Activated gamma-delta T cell treated with Interleukin-2 at 50 U/mL for 16 hours (primary cell): ENCODE measurements at regions not wholly inside any gene's neighbourhood (a gene's known extent, or its start where the extent isn't known, plus 50 kb on each side); places are given as distances from the start of the nearest gene placed in this dataset.

Source experiments
- DNase-seq: peaks from one replicate; pipeline ENCODE4 v3.0.0-alpha.2; 2020

- no peak for DNase-seq
These were observed 486.0 kb downstream of the MAFB start for GRCh38 chr20:40203032-40203431.

- DNase-seq = no peak
These were observed 491.3 kb downstream of the MAFB start for GRCh38 chr20:40197691-40198090.

DNA sequence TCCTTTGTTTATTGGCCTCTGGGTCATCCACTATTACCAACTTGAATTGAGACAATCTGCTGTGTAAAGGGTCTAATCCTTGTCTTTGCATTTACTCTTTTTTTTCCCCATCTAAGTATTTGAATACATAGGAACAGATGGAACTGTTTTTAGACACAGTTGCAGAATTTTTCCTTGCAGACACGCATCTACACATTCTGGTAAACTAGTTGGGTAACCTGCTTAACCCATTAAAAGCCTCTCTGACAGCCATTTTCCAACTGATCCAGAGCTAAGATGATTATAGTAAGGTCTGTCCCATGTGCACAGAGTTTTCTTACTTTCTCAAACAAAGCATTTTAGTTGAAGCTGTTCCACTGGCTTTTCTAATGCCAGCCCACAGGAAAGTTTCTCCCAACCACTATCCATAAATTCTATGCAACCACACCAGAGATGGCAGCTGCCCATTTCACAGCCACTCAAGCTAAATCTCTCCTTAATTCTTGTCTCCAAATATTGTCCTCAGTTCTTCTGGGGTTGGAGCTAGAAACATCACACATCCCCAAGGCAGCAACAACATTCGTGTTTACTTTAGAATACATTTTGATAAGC is 492.1 kb downstream of the MAFB start:
- DNase-seq = no peak

DNA sequence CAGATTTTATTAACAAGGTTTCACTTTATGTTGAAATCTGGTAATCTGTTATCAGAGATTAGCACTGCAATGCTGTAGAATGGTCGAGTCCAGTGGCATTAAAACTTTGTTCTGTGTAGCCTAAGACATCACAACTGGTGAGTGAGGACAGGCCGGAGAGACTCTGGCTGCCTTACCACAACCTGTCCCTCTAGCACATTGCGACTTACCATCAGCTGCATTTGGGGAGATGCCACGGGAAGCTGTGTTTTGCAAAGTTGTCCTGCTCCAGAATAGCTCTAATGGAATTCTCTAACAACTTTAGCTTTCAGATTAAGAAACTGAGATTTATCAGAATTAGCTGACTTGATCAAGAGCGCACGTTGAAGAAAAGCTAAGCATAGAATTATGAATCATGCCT is 493.3 kb downstream of the MAFB start:
- DNase-seq = no peak

DNA sequence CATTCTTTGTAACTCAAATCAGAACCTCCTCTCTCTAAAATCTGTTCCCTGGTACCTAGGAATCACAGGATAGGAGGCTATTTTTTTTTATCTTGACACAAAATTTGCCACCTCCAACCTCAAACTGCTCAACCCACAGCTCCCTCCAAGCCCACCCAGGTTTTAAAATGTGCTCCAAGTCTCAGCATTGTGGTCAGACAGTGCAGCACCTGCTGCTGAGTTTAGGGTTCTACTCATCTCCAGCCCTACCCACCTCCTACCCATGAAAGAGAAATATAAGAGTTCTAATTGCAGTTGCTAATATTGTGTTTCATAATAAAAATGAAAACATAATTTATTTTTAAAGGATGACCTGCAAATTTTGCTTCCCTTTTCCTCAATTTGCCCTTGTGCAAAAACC is 496.5 kb downstream of the MAFB start:
- DNase-seq = no peak

DNA sequence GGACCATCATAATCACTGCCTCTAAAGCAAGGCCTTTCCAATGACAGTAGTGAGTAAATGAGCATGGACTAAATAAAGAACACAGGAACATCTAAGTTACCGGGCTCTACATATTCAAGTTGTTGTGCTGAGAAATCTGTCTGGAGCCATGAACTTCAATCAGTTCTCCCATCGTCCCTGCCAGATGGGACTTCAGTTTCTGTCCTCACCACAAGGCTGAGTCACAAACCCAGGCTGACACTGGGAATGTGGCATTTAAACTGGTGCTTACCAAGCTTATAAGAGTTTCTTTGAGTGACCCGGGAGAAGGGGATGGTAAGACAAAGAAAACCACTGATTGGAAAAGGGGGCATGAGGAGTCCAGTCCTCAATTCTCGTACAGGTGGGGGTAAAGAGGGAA is 497.0 kb downstream of the MAFB start:
- DNase-seq = no peak

GRCh38 chr20:40191573-40191972 is 497.5 kb downstream of the MAFB start:
- no peak for DNase-seq

DNA sequence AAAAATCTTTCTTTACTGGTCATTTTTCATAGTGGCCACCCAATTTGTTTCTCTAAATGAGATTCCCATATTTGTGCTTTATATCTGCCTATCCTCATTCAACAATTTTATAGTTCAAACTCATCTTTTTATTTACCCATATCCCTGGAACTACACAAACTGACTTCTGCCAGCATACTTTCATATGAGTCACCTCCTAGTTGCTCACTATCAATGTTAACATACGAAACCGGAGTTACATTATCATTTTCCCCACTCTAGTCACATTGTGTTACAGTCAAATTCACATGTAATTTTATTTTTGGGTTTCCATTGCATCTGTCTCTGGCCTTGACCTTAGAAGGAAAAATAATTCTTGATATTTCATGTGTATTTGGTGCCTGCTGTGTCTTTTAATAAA is 499.4 kb downstream of the MAFB start:
- DNase-seq = no peak

GRCh38 chr20:40188319-40188718 is 500.7 kb downstream of the MAFB start:
- no peak for DNase-seq

DNA sequence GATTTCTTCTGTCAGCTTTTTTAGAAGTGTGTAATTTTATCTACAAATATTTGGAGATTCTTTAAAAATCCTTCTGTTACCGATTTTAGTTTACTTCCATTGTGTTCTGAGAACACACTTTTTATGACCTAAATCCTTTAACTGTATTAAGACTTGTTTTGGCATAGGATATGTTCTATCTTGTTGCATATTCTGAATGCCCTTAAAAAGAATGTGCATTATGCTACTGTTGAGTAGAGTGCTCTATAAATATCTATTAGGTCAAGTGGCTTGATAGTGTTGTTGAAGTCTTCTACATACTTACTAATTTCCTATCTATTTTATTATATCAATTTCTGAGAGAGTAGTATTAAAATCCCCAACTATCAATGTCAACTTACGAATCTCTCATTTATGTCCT is 502.2 kb downstream of the MAFB start:
- DNase-seq = no peak

GRCh38 chr20:40181676-40182075 is 507.4 kb downstream of the MAFB start:
- DNase-seq = no peak

GRCh38 chr20:40176098-40176841 is 512.8 kb downstream of the MAFB start:
- DNase-seq = no peak

DNA sequence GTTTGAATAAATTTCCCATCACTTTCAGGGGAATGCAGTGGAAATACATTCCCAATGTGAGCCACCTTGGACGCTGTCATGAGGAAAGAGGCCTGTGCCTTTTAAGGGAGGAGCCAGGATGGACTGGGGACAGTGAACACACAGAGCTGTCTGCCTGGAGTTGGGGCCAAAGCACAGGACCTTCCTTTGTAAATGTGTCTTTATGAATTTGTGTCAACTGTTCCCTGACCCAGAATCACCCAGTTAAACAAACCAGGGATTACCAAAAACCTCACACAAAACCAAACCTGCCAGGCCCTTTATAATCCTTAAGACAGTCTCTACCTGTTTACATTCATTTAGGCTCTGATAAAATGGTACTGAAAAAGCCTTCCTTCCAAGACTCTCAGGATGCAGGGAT is 513.7 kb downstream of the MAFB start:
- no peak for DNase-seq

DNA sequence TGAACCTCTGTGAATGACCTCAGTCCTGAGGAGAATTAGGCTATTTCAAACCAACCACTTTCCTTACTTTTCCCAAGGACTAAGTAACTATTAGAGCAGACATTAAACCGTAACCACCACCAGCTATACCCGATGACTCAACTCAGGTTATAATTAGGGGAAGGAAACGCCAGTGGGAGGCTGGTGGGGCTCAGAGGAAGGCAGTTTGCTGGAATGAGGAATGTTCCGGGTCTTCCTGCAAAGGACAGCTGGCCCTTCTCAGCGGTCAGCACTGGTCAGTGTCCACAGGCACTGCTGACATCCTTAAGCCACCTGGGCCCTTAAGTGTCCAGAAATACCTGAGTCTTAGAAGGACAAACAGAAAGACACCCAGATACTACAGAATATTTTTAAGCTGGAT is 515.2 kb downstream of the MAFB start:
- no peak for DNase-seq

DNA sequence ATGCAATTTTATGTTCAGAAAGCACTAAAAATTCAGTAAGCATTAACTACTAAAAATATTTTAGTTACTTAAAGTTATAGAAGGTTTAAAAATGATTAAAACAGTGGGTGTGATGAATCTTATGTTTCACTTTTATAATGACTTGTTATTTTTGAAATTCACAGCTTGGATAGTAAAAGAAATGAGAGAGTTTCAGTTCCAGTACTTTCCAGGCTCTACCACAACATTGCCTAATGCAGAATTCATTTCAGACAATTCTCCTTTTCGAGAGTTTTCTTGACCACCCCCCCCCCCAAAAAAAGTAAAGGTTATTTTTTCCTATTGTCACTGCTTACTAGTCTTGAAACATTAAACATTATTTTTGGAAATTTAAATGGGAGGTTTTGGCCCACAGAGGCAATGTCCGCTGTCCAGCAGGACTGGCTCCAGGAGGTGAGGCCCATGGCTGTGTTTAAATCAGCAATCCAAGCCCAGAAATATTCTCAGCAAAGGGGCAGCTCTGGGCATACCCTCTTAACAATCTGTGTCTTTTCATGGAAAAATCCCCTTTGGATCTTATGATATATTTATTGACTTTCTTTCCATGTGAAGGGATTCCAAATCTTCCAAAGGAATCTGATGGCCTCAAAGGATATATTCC is 519.9 kb downstream of the MAFB start:
- no peak for DNase-seq

- no peak for DNase-seq
These were observed 527.6 kb downstream of the MAFB start for GRCh38 chr20:40161391-40161790.

DNA sequence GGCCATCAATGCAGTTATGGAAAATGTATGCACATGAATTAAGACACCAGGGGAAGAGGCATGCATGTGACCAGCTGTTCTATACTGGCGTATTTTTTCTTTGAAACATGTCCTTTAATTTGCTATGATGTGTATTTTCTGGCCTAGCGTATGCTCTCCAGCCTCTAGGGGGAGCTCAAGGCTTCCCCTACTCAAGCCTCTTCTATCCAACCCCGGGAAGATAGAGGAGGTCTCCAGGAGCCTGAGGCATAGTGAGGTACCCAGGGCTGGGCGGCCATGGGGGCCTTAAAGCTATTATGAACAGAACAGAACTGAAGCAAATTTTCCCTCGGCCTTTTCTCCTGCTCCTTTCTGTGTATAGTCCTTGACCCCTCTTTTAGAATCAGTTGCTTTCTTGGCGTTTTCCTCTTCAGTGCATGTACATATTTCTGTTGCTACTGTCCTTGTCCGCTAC is 528.9 kb downstream of the MAFB start:
- no peak for DNase-seq

- DNase-seq = no peak
These were observed 529.8 kb downstream of the MAFB start for GRCh38 chr20:40159276-40159675.

DNA sequence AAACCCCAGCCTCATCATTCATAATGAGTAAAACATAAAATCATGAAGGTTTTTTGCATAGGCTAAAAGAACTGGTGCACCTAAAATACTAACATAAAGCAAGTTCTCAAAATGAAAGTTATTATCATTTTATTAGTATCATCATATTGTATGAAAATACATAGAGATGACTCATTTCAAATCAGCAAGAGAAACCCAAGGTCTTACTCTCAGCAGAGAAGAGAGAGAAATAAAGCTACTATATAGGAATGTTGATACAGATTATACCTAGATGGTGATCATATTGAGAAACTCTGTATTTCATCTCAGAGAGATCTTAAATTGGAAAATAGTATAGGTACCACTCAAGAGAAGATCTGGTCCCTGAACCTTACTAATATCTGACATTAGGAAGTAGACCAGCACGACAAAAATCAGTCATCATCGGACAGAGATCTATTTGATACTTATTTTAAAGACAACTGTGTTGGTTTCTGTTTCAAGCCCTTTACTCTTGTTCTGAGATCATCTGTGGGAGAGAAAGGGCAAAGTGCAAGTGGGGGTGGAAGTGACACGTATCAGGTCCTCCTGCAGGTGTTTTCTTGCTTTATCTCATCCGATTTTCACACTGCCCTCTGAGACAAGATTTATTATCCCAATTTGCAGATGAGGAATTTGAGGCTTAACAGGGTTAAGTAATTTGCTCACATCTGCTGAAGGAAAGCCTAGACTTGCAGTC is 532.3 kb downstream of the MAFB start:
- no peak for DNase-seq

GRCh38 chr20:40154514-40154913 is 534.5 kb downstream of the MAFB start:
- no peak for DNase-seq

- DNase-seq = no peak
These were observed 540.1 kb downstream of the MAFB start for GRCh38 chr20:40148886-40149285.

GRCh38 chr20:40146071-40146470 is 543.0 kb downstream of the MAFB start:
- no peak for DNase-seq

DNA sequence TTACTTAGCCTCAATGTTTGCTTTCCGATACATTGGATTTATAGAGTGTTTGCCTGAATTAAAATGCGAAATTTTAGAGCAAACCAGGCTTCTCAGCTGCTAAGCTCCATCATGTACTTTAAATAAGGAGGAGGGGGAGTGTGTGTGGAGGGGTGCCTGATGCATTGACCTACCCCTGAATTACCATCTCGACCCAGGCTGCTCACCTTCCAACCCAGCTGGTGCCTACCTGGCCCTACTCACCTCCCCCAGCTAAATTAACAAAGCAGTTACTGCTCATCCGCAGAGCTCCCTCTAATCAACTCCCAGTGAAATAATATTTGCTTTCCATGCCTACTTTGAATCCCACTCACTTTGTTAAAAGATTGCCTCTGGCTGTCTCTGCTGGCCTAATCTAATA is 544.5 kb downstream of the MAFB start:
- DNase-seq = no peak

- DNase-seq = no peak
These were observed 554.9 kb downstream of the MAFB start for GRCh38 chr20:40134176-40134575.
